Endometrium (tissue), 2 donors: ENCODE measurements at regions not wholly inside any gene's neighbourhood (a gene's known extent, or its start where the extent isn't known, plus 50 kb on each side); places are given as distances from the start of the nearest gene placed in this dataset.
"Not testable (repeated sequence)": the region's sequence is repeated elsewhere in the genome, so short reads cannot be mapped to it uniquely, and the experiment has no call there.

Source experiments
- FAIRE-seq: peaks from 2 replicates; lab custom pipeline; 2012; peaks lifted over from hg19 to GRCh38; lab: Jason Lieb, UNC
- donor health status: control.
- donor health status: control.

DNA sequence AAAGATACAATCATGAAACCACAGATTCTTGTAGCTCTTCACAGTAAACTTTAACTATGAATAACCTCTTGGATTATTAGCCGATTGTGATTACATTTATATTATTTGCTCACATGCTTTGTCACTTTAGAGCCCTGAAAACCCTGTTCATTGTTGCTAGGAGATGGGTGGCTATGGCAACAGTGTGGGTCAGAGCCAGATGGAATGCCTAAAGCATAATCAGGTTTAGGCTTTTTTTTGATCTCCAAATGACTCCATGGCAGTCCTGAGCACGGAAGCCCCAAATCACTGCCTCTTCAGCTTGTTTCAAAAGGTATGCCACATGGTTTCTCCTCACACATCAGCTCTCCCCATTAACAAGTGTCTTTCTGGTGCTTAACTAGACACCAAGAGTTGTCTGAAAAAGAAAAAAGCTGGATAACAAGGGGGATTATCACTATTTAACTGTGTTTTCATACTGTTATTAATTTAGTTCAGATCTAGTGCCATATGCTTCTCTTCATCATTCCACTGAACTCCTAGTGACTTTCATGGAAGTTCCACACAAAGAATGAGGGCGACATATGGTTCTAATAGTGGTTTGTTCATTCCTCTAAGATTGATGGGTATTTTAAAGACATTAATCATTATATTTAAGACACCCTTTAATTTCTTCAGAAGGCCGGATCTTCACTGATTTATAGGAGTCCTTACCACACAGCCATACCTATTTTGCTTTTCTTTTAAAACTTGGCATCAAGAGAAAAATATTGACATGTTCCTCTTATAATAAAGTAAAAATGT, 88.8 kb upstream of the PAM start:
- no peak for FAIRE-seq

DNA sequence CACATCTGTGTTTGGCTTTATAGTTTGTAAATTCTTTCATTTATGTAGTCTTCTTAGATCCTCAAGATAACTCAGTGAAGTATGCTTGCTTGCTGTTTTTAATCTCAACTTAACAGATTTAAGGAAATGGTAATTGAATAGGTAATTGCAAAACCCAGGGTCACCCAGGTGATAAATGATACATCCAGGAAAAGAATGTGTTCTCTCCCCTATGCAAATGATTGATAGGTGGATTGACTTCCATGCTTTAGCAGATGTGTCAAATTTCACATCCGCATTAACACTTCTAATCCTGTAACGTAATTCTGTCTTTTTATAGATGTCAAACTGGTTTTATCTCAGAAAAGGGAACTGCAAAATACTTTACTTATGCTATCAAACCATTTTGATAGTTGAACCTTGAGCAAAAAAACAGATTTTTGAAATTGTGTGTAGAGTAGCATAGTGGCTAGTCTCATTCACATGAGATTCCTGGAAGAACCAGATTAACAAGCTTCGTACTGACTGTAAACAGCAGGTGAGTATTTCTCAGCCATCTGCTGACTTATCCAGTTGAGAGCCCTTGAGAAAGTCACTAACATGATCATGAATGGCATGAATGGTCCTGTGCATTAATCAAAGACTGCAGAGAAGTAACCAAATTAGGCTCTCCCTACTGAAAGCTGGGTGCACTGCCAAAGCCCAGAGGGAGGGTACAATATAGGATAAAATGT, 86.7 kb upstream of the PAM start:
- FAIRE-seq, result no peak

DNA sequence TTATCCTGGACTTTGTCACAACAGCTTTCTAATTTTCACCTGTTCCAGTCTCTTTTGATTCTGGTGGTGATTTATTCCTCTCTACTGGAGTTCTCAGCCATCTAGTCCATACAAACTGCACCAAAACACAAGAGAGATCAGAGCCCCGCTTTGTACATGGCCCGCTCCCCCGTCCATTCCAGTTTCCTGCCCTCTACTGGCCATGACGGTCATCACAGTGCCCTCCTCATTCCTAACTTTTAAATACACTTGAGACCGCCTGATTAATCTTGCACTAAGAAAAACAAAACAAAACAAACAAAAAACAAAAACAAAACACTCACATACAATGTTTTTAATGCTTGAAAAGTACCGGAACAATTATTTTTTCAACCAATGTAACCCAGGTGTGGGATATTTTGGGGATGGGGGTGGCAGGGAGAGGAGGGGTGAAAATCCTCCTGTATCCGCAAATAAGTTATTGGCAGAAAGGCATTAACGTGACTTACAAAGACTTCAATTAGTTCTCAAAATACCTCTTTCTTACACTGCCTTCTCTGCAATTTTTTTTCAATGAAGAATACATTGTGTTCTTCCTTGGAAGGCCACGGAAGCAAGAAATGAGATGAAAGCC, 84.8 kb upstream of the PAM start:
- no peak for FAIRE-seq

DNA sequence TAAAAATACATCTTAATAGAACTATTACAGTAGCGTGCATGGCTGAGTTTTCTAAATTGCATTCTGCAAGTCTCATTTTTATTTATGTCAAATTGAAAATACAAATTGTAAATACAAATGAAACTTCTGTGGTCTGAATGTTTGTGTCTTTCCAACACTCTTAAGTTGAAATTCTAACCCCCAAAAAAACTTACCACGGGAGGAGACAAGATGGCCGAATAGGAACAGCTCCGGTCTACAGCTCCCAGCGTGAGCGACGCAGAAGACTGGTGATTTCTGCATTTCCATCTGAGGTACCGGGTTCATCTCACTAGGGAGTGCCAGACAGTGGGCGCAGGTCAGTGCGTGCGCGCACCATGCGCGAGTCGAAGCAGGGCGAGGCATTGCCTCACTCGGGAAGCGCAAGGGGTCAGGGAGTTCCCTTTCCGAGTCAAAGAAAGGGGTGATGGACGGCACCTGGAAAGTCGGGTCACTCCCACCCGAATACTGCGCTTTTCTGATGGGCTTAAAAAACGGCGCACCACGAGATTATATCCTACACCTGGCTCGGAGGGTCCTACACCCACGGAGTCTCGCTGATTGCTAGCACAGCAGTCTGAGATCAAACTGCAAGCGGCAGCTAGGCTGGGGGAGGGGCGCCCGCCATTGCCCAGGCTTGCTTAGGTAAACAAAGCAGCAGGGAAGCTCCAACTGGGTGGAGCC, 83.9 kb upstream of the PAM start:
- not testable (repeated sequence) for FAIRE-seq

DNA sequence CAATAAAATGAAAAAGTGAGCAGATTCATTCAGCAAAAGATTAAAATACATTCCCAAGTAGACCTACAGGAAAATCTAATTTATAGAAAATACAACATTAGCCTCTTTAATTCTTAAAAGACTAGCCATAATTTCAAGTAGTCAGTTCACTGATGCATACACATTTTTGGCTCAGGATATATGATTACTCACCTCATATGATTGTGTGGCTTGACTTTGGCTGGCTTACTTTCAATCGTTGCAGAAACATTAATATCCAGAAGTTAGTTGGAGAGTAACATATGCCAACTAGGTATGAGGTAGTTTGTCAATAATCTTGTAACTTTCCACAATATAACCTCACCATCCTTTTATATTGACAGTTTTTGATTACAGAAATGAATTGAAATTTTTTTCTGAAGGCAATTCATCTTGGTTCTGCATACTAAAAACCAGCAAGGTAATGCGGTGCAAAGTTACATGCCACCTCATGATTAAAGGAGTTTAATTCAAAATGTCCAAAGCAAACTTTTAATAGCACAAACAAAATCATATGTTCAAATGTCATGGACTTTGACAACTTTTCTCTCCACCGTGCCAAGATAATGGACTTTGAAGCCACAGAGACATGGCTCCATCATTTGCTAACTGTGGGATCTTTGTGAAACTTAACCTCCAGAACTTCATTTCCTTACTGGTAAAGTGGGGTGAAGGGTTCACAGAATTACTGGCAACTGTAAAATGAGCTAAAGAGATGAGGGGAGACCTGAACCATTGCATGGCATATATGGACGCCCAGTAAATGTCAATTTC, 76.6 kb upstream of the PAM start:
- FAIRE-seq, result no peak

GRCh38 chr5:102681403-102681983, 73.6 kb upstream of the PAM start:
- FAIRE-seq, result peak; percentile 84

DNA sequence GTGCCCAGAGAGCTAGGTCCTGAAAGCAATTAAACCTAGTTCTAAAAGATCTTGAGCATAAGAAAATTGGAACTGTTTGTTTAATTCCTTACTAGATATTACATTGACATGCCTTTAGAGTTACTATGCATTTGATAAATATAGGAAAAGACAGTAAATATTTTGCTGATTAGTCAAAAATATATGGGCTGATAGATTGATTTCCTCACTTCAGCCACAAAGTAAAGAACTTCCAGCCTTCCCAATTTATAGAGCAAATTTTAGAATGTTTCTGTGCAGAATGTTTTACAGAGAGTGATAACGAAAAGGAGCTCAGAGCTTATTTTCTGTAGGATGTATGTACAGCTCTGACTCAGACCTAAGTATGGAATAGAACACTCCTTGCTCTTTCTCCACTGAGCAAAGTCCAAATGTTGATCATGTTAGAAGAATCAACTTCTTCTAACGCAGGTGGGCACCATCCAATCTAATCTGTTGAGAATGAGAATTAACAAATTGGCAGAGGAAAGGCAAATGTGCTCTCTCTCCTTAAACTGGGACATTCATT, 72.9 kb upstream of the PAM start:
- FAIRE-seq, result no peak

GRCh38 chr5:102688076-102688475, 67.0 kb upstream of the PAM start:
- FAIRE-seq, result not testable (repeated sequence)

DNA sequence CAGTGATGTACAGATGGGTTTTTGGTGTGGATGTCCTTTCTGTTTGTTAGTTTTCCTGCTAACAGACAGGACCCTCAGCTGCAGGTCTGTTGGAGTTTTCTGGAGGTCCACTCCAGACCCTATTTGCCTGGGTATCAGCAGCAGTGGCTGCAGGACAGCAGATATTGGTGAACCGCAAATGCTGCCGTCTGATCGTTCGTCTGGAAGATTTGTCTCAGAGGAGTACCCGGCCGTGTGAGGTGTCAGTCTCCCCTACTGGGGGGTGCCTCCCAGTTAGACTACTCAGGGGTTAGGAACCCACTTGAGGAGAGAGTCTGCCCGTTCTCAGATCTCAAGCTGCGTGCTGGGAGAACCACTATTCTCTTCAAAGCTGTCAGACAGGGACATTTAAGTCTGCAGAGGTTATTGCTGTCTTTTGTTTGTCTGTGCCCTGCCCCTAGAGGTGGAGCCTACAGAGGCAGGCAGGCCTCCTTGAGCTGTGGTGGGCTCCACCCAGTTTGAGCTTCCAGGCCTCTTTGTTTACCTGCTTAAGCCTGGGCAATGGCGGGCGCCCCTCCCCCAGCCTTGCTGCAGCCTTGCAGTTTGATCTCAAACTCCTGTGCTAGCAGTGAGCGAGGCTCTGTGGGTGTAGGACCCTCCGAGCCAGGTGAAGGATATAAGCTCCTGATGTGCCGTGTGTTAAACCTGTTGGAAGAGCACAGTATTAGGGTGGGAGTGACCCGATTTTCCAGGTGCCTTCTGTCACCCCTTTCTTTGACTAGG, 66.3 kb upstream of the PAM start:
- FAIRE-seq, result not testable (repeated sequence)

DNA sequence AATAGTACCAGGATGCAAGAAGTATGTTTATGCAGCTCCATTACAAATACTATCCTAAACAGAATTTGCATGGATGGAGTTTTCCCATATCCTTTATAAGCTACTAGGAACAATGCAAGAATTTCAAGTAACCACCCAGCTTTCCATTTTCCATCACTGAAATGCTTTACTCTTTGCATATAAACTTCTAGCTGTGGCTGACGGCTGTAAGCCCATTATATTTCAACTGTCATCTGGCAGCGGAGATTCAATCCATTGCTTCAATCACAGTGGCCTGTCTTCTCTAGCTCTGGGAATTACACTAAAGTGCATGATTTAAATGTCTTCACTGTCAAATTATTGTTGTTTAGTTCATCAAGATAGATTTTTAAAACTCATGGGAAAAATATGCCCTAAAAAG, 64.2 kb upstream of the PAM start:
- FAIRE-seq, result no peak

DNA sequence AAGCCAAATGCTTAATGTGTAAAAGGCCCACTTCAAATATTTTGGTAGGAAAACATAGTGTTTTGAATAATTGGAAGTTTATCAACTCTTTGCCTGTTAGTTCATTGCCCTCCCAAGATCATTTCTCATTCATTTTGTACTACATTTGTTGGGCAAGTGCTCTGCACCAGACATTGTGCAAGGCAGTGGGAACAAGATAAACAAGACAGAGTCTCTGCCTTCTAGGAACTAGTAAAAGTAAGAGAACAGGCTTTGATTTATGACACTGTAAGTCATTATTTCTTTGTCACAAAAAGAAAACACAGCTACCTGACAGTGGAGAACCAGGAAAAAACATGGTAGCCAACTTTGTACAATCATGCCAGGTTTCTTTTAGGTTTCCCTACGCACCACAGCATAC, 63.7 kb upstream of the PAM start:
- no peak for FAIRE-seq

- no peak for FAIRE-seq
These were observed 54.8 kb upstream of the PAM start for GRCh38 chr5:102700120-102700831.

- no peak for FAIRE-seq
These were observed 54.2 kb upstream of the PAM start for GRCh38 chr5:102700916-102701315.

GRCh38 chr5:102701748-102702147, 53.4 kb upstream of the PAM start:
- FAIRE-seq, result no peak
